ENCODE measurements at regions not wholly inside any gene's neighbourhood (a gene's known extent, or its start where the extent isn't known, plus 50 kb on each side); places are given as distances from the start of the nearest gene placed in this dataset.

DNA sequence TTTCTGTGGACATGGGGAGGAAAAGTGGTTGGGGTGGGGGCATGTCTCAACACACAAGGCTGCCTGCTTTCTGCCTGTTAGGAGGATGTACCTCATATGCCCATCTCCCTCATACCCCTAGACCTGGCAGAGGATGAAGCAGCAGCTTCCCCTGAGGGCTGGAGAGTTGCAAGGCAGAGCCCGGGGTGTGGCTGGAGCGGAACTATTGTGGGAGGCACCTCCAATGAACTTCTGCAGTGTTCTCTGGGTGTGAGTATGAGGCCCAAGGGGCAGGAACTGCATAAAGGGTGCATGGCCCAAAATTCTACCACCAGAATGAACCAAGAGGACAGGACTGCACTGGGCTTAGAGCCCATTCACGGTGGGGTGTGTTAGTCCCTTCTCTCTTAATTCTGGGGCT lies 296.3 kb upstream of the SIX2 start:
- no peak overlapping the region for H3K4me3 ChIP-seq (replicated peaks; ENCODE audit: insufficient read depth, low read length)
- no peak for DNase-seq (ENCODE audit: low read depth in 1 of 2, low spot score in 1 of 2)
- H3K27ac ChIP-seq (replicated peaks): no peak overlapping the region
- no peaks in the 10 kb centered on the region for H3K27me3 ChIP-seq (ENCODE audit: insufficient read depth, poor library complexity, severe bottlenecking)
- TF ChIP-seq GABPA (IDR thresholded peaks at IDR 0.05; ENCODE audit: low read depth) (no peak), SPI1 (IDR thresholded peaks at IDR 0.05; ENCODE audit: borderline replicate concordance, low read depth) (no peak), POLR2AphosphoS5 (IDR thresholded peaks at IDR 0.05; ENCODE audit: low read depth) (no peak)
- TF ChIP-seq, protein P1, sequence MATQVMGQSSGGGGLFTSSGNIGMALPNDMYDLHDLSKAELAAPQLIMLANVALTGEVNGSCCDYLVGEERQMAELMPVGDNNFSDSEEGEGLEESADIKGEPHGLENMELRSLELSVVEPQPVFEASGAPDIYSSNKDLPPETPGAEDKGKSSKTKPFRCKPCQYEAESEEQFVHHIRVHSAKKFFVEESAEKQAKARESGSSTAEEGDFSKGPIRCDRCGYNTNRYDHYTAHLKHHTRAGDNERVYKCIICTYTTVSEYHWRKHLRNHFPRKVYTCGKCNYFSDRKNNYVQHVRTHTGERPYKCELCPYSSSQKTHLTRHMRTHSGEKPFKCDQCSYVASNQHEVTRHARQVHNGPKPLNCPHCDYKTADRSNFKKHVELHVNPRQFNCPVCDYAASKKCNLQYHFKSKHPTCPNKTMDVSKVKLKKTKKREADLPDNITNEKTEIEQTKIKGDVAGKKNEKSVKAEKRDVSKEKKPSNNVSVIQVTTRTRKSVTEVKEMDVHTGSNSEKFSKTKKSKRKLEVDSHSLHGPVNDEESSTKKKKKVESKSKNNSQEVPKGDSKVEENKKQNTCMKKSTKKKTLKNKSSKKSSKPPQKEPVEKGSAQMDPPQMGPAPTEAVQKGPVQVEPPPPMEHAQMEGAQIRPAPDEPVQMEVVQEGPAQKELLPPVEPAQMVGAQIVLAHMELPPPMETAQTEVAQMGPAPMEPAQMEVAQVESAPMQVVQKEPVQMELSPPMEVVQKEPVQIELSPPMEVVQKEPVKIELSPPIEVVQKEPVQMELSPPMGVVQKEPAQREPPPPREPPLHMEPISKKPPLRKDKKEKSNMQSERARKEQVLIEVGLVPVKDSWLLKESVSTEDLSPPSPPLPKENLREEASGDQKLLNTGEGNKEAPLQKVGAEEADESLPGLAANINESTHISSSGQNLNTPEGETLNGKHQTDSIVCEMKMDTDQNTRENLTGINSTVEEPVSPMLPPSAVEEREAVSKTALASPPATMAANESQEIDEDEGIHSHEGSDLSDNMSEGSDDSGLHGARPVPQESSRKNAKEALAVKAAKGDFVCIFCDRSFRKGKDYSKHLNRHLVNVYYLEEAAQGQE (IDR thresholded peaks at IDR 0.05; ENCODE audit: insufficient replicate concordance, low read depth): no peak
- TF ChIP-seq, protein P2, sequence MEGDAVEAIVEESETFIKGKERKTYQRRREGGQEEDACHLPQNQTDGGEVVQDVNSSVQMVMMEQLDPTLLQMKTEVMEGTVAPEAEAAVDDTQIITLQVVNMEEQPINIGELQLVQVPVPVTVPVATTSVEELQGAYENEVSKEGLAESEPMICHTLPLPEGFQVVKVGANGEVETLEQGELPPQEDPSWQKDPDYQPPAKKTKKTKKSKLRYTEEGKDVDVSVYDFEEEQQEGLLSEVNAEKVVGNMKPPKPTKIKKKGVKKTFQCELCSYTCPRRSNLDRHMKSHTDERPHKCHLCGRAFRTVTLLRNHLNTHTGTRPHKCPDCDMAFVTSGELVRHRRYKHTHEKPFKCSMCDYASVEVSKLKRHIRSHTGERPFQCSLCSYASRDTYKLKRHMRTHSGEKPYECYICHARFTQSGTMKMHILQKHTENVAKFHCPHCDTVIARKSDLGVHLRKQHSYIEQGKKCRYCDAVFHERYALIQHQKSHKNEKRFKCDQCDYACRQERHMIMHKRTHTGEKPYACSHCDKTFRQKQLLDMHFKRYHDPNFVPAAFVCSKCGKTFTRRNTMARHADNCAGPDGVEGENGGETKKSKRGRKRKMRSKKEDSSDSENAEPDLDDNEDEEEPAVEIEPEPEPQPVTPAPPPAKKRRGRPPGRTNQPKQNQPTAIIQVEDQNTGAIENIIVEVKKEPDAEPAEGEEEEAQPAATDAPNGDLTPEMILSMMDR (IDR thresholded peaks at IDR 0.05; ENCODE audit: insufficient read depth, low read length): no peak

DNA sequence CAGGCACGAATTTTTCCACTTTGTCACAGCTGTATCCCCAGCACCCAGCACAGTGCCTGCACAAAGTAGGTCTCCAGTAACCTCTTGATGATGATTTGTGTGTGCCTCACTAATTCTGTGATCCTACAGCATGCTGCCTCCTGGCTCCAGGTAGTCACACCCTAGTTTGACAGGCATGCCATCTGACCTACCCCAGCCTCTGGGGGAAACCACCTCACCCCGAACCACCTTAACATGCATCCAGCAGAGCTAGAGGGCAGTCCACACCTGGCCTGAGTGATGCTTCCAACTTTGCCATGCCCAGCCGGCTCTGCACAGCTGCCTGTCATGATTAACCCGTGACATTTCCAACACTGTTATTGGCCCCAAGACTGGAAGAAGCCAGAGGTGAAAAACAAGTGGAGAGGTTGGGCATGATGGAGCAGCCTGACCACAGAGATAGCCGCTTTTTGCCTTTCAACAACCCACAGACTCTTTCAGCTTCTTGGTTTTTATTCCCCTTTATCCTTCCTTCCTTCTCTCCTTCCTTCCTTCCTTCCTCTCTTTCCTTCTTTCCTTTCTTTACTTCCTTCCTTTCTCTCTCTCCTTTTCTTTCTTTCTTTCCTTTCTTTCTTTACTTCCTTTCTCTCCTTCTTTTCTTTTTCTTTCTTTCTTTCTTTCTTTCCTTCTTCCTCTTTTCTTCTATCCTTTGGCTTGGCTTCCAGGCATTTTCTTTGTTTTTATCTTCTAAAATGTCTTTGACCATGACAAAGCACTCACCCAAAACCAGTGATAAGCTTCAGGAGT lies 294.4 kb upstream of the SIX2 start:
- no peak for TF ChIP-seq POLR2AphosphoS5 (IDR thresholded peaks at IDR 0.05; ENCODE audit: low read depth)
- TF ChIP-seq, protein P1 (IDR thresholded peaks at IDR 0.05; ENCODE audit: insufficient replicate concordance, low read depth): no peak
- TF ChIP-seq GABPA (IDR thresholded peaks at IDR 0.05; ENCODE audit: low read depth): no peak
- no peak for TF ChIP-seq SPI1 (IDR thresholded peaks at IDR 0.05; ENCODE audit: borderline replicate concordance, low read depth)
- TF ChIP-seq, protein P2 (IDR thresholded peaks at IDR 0.05; ENCODE audit: insufficient read depth, low read length): no peak
- no peak overlapping the region for H3K27ac ChIP-seq (replicated peaks)
- no peaks in the 10 kb centered on the region for H3K27me3 ChIP-seq (ENCODE audit: insufficient read depth, poor library complexity, severe bottlenecking)
- H3K4me3 ChIP-seq (replicated peaks; ENCODE audit: insufficient read depth, low read length): no peak overlapping the region
- DNase-seq (ENCODE audit: low read depth in 1 of 2, low spot score in 1 of 2): no peak

DNA sequence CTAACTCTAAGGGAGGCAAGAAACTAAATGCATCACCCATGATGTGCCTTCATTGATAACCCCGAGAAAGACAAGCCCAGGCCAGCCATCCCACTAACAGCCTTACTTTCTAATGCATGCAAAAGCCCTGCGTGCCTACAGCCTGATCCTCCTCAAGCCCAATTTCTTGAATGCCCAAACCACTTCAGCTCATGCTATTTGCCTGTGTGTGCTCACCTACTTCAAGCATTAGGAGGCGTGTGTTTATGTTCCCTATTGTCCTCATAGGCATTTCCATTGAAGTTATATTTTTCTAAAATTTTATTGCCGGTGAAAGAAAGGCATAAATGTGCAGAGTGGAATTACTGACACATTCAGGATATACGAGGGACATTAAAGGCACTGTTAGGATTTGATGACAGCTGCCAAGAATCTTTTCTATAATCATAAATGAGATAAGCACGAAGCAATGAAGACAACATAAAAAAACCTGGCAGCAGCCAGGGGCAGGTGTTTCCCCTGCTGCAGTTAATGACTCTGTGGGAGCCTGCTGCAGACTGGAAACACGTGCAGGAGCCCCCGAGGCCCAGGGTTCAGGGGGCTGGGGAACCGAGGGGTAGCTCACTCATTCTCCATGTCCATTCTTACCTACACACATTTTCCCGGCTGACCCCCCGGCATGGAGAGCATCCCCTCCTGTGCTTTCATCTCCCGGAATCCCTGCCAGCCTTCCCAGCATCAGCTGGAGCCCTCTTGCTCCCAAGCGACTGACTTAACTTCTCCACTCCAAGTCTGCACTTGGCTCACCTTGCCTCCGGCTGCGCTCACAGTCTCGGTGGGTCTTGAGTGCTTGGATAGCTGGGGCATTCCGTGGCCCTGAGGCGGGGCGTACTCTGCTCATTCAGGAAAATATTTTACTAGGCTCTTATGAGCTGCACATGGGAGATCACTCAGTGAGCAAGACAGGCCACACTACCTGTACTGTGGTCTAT lies 292.3 kb upstream of the SIX2 start:
- TF ChIP-seq SPI1 (IDR thresholded peaks at IDR 0.05; ENCODE audit: borderline replicate concordance, low read depth): no peak
- no peak for TF ChIP-seq POLR2AphosphoS5 (IDR thresholded peaks at IDR 0.05; ENCODE audit: low read depth)
- TF ChIP-seq, protein P1 (IDR thresholded peaks at IDR 0.05; ENCODE audit: insufficient replicate concordance, low read depth): no peak
- TF ChIP-seq GABPA (IDR thresholded peaks at IDR 0.05; ENCODE audit: low read depth): no peak
- TF ChIP-seq, protein P2 (IDR thresholded peaks at IDR 0.05; ENCODE audit: insufficient read depth, low read length): no peak
- no peak overlapping the region for H3K27ac ChIP-seq (replicated peaks)
- H3K27me3 ChIP-seq (ENCODE audit: insufficient read depth, poor library complexity, severe bottlenecking): no peaks in the 10 kb centered on the region
- no peak for DNase-seq (ENCODE audit: low read depth in 1 of 2, low spot score in 1 of 2)
- no peak overlapping the region for H3K4me3 ChIP-seq (replicated peaks; ENCODE audit: insufficient read depth, low read length)
